ENCODE measurements at regions not wholly inside any gene's neighbourhood (a gene's known extent, or its start where the extent isn't known, plus 50 kb on each side); places are given as distances from the start of the nearest gene placed in this dataset.
A peak's percentile ranks its signal among the peaks of the same experiment; 100 is the strongest.

- Histone ChIP-seq H3K9me3 (no peaks in the 10 kb centered on the region), H3K4me1 (no peaks in the 10 kb centered on the region), H3K27me3 (no peaks in the 10 kb centered on the region), H3K9ac (ENCODE audit: low read depth in 2 of 2, low read length in 2 of 2) (no peak overlapping the region), H3K4me3 (no peak overlapping the region), H3K27ac (no peak overlapping the region), H3K36me3 (no peaks in the 10 kb centered on the region)
- no peak for DNase-seq
- intact Hi-C loops (cut with DNase I), result loop anchor here (10.0 kb wide), 1 partner anchor 505 kb away; no protein-coding TSS in a partner anchor
- TF ChIP-seq, protein P1, sequence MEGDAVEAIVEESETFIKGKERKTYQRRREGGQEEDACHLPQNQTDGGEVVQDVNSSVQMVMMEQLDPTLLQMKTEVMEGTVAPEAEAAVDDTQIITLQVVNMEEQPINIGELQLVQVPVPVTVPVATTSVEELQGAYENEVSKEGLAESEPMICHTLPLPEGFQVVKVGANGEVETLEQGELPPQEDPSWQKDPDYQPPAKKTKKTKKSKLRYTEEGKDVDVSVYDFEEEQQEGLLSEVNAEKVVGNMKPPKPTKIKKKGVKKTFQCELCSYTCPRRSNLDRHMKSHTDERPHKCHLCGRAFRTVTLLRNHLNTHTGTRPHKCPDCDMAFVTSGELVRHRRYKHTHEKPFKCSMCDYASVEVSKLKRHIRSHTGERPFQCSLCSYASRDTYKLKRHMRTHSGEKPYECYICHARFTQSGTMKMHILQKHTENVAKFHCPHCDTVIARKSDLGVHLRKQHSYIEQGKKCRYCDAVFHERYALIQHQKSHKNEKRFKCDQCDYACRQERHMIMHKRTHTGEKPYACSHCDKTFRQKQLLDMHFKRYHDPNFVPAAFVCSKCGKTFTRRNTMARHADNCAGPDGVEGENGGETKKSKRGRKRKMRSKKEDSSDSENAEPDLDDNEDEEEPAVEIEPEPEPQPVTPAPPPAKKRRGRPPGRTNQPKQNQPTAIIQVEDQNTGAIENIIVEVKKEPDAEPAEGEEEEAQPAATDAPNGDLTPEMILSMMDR (IDR thresholded peaks at IDR 0.05), result no peak
These were observed 76.8 kb upstream of the PITRM1 start for GRCh38 chr10:3249307-3249889.

- H3K27ac ChIP-seq, result peak overlapping the region; percentile 22
- TF ChIP-seq, protein P1 (IDR thresholded peaks at IDR 0.05), result no peak
- H3K4me3 ChIP-seq, result no peak overlapping the region
These were observed 76.1 kb upstream of the PITRM1 start for GRCh38 chr10:3248526-3249306.

DNA sequence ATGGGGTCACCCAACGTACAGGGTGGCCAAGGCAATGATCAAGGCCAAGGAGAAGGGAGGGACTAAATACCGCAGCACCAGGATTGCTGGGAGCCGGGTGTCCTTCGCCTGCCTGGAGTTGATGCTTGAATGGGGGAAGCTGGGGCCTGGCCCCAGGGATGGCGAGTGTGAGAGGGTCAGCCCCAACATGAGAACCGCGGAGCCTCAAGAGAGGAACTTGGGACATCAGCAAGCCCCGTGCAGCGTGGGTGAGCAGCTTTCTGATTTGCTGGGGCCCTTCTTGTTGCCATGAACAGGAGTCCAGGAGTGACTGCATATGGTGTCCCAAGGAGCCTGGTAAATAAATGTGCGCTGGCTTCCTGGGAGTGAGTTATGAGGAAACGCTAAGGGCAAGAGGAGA, 72.8 kb upstream of the PITRM1 start:
- Histone ChIP-seq H3K9ac (ENCODE audit: low read depth in 2 of 2, low read length in 2 of 2) (no peak overlapping the region), H3K27ac (no peak overlapping the region), H3K36me3 (no peaks in the 10 kb centered on the region), H3K4me3 (no peak overlapping the region), H3K4me1 (no peaks in the 10 kb centered on the region), H3K27me3 (no peaks in the 10 kb centered on the region), H3K9me3 (no peaks in the 10 kb centered on the region)
- intact Hi-C loops (cut with DNase I), result loop anchor here (10.0 kb wide), 1 partner anchor 509 kb away; no protein-coding TSS in a partner anchor
- no peak for DNase-seq
- TF ChIP-seq, protein P1 (IDR thresholded peaks at IDR 0.05), result no peak

More at GRCh38 chr10:3248526-3249306, 76.1 kb upstream of the PITRM1 start:
- Histone ChIP-seq H3K36me3 (no peaks in the 10 kb centered on the region), H3K9me3 (no peaks in the 10 kb centered on the region), H3K9ac (ENCODE audit: low read depth in 2 of 2, low read length in 2 of 2) (no peak overlapping the region), H3K4me1 (no peaks in the 10 kb centered on the region), H3K27me3 (no peaks in the 10 kb centered on the region)
- no peak for DNase-seq
- intact Hi-C loops (cut with DNase I), result loop anchor here (10.0 kb wide), 1 partner anchor 506 kb away; no protein-coding TSS in a partner anchor

DNA sequence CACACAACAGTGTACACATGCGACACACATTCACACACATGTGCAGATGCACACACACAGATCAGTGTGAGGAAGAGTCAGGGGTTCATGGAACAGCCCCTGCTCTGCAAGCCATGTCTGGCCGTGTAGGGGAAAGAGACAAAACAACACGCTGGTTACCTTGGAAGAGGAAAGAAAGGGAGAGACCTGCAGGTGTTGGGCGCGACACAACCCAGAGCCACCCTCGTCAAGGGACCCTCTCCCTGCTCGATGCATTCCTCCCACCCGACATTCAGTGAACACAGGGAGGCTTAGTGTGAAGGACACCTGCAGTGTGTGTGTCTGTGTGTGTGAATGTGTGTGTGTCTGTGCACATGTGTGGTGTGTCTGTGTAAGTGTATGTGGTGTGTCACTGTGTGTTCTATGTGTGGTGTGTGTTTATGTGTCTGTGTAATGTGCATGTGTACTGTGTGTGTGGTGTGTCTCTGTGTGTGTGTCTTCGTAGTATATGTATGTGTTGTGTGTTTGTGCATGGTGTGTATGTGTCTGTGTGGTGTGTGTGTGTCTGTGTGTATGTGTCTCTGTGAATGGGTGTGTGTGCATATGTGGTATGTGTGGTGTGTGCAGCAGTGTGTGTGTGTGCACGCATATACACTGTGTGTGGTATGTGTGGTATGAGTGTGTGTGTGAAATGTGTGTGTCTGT, 69.5 kb upstream of the PITRM1 start:
- no peak overlapping the region for H3K9ac ChIP-seq (ENCODE audit: low read depth in 2 of 2, low read length in 2 of 2)
- TF ChIP-seq, protein P1 (IDR thresholded peaks at IDR 0.05), result no peak
- H3K9me3 ChIP-seq, result no peaks in the 10 kb centered on the region
- H3K4me1 ChIP-seq, result peaks cover 3% of the 10 kb centered on the region
- H3K27ac ChIP-seq, result no peak overlapping the region
- H3K36me3 ChIP-seq, result no peaks in the 10 kb centered on the region
- no peaks in the 10 kb centered on the region for H3K27me3 ChIP-seq
- intact Hi-C loops (cut with DNase I), result loop anchor here (5.0 to 10.0 kb wide), 2 partner anchors 513 to 535 kb away; no protein-coding TSS in a partner anchor
- no peak overlapping the region for H3K4me3 ChIP-seq
- DNase-seq, result no peak

DNA sequence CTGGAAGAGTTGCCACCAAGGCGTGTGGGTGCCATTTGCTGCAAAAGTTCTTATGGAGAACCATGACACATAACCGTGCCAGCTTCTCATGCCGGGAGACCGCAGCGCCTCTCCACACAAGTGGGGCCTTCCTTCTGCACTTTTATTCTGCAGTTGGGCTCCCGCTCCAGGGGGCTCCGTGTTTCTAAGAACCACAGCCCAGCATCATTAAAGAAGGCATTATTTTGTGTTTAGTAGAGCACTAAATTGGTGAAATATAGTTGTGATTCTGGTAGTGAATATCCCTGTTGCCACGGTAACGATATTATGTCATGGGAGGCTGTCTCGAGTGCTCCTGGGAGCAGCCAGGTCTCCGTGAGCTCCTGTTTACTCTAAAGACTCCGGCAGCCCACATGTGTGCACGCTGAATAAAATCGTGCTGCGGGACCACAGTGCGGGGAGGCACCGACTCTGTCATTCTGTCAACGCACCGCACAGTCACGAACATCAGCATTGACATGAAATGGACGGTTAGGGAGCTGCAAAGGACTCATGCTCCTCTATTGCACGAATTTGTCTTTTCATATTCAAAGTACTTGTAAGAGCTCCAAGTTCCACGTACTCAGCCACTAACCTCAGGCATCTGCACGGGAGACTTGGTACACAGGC, 68.8 kb upstream of the PITRM1 start:
- intact Hi-C loops (cut with DNase I), result loop anchor here (5.0 to 10.0 kb wide), 2 partner anchors 513 to 536 kb away; no protein-coding TSS in a partner anchor

More for the DNA sequence above, 68.8 kb upstream of the PITRM1 start:
- no peaks in the 10 kb centered on the region for H3K27me3 ChIP-seq
- no peak overlapping the region for H3K9ac ChIP-seq (ENCODE audit: low read depth in 2 of 2, low read length in 2 of 2)
- H3K36me3 ChIP-seq, result no peaks in the 10 kb centered on the region
- H3K27ac ChIP-seq, result no peak overlapping the region
- no peak overlapping the region for H3K4me3 ChIP-seq
- TF ChIP-seq, protein P1 (IDR thresholded peaks at IDR 0.05), result no peak
- H3K9me3 ChIP-seq, result no peaks in the 10 kb centered on the region
- DNase-seq, result no peak
- H3K4me1 ChIP-seq, result peaks cover 3% of the 10 kb centered on the region
